ENCODE measurements at regions not wholly inside any gene's neighbourhood (a gene's known extent, or its start where the extent isn't known, plus 50 kb on each side); places are given as distances from the start of the nearest gene placed in this dataset.

DNA sequence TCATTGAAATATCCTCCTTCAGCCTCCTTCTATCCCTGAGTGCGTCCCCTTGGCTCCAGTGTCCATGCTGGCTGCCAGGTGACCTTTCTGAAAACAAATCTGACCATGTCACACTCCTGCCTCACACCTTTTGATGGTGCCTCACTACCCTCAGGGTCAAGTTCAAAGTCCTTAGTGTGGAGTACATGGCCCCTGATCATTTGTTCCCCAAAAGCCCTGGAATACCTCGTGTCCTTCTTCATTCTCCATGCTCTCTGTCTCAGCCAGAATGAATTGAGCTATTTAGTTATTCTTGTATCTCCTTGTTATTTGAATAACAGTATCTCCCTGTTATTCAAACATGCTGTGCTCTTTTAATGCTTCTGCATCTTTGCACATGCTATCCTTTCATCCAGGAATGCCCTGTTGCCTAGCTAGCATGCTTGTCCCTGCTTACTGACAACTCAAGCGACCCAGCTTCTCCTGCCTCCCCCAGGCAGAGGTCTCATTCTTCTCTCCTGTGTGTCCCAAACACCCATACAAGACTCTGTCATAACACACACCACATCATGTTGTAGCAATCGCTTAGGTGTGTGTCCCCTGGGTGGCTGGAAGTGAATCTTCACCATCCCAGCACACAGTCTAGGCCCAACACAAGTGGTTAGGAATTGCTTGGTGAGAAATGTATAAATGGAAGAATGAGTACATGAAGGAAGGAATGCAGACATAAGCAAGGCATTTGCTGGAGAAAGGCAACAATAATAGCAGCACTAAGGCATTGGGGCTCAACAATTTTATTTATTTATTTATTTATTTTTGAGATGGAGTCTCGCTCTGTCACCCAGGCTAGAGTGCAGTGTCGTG lies 144.0 kb downstream of the DDX1 start:
- Histone ChIP-seq H3K36me3 (ENCODE audit: insufficient read depth, low read length) (no peaks in the 10 kb centered on the region), H3K79me2 (ENCODE audit: insufficient read depth, low read length) (no peaks in the 10 kb centered on the region), H3K4me3 (ENCODE audit: insufficient read depth, low read depth, low read length) (no peak overlapping the region), H2AFZ (ENCODE audit: low read depth, low read length) (no peak overlapping the region), H3K27ac (ENCODE audit: low read depth, low read length) (no peak overlapping the region), H3K4me2 (ENCODE audit: low read length) (no peak overlapping the region), H3K9ac (ENCODE audit: low read length) (no peak overlapping the region), H4K20me1 (ENCODE audit: insufficient read depth, low read length) (no peaks in the 10 kb centered on the region), H3K27me3 (ENCODE audit: insufficient read depth, low read length) (peaks cover 29% of the 10 kb centered on the region), H3K4me1 (ENCODE audit: insufficient read depth, low read length) (peaks cover 18% of the 10 kb centered on the region), H3K9me3 (ENCODE audit: insufficient read depth, low read depth, low read length) (no peaks in the 10 kb centered on the region)
- TF ChIP-seq EZH2 (IDR thresholded peaks at IDR 0.05; ENCODE audit: insufficient read depth, low read length), result no peak
- TF ChIP-seq, protein P1, sequence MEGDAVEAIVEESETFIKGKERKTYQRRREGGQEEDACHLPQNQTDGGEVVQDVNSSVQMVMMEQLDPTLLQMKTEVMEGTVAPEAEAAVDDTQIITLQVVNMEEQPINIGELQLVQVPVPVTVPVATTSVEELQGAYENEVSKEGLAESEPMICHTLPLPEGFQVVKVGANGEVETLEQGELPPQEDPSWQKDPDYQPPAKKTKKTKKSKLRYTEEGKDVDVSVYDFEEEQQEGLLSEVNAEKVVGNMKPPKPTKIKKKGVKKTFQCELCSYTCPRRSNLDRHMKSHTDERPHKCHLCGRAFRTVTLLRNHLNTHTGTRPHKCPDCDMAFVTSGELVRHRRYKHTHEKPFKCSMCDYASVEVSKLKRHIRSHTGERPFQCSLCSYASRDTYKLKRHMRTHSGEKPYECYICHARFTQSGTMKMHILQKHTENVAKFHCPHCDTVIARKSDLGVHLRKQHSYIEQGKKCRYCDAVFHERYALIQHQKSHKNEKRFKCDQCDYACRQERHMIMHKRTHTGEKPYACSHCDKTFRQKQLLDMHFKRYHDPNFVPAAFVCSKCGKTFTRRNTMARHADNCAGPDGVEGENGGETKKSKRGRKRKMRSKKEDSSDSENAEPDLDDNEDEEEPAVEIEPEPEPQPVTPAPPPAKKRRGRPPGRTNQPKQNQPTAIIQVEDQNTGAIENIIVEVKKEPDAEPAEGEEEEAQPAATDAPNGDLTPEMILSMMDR (IDR thresholded peaks at IDR 0.05; ENCODE audit: insufficient read depth, low read depth, low read length), result no peak
- Mint-ChIP-seq H3K27me3 (ENCODE audit: low read depth, unreplicated experiment) (no peaks in the 10 kb centered on the region), H3K9me3 (ENCODE audit: unreplicated experiment) (no peaks in the 10 kb centered on the region), H3K27ac (ENCODE audit: unreplicated experiment) (no peak overlapping the region), H3K4me3 (ENCODE audit: unreplicated experiment) (no peak overlapping the region), H3K36me3 (ENCODE audit: low read depth, unreplicated experiment) (no peaks in the 10 kb centered on the region), H3K4me1 (ENCODE audit: low read depth, unreplicated experiment) (peaks cover 49% of the 10 kb centered on the region)
- DNase-seq (ENCODE audit: low read depth), result no peak
- FAIRE-seq, result no peak

DNA sequence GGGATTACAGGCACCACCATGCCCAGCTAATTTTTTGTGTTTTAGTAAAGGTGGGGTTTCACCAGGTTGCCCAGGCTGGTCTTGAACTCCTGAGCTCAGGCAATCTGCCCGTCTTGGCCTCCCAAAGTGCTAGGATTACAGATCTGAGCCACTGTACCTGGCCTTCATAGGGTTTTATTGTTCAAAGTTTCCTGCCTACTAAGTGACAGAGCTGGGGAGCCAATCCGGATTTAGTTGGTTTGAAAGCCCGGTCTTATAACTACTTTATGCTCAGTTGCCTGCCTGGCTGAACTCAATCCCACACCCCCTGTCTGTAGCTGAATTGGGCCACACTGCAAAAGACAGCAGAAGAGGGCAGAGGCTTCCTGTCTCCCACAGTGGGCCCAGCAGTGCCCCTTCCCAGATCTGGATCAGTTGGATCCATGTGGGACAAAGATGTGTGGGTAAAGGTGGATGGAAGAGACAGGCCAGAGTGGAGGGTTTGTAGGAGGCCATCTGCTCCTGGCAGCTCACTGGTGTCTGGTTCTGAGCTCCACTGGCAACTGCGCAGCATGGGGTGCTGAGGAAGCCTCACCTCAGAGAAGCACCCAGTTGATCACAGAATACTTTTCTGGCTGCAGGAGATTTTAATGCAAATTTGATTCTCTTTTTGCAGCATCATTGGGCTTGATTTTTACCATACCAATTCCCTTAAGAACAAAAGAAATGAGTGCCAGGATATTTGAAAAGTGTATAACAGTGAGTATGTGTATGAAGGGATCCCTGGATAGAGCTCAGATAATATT lies 144.9 kb downstream of the DDX1 start:
- H3K36me3 Mint-ChIP-seq (ENCODE audit: low read depth, unreplicated experiment), result no peaks in the 10 kb centered on the region
- H3K27ac ChIP-seq (ENCODE audit: low read depth, low read length), result no peak overlapping the region
- H3K4me2 ChIP-seq (ENCODE audit: low read length), result no peak overlapping the region
- no peak overlapping the region for H3K4me3 Mint-ChIP-seq (ENCODE audit: unreplicated experiment)
- no peak overlapping the region for H3K9ac ChIP-seq (ENCODE audit: low read length)
- H3K4me1 Mint-ChIP-seq (ENCODE audit: low read depth, unreplicated experiment), result peaks cover 41% of the 10 kb centered on the region
- H3K27me3 Mint-ChIP-seq (ENCODE audit: low read depth, unreplicated experiment), result no peaks in the 10 kb centered on the region
- no peak overlapping the region for H3K27ac Mint-ChIP-seq (ENCODE audit: unreplicated experiment)
- no peak overlapping the region for H3K4me3 ChIP-seq (ENCODE audit: insufficient read depth, low read depth, low read length)
- peaks cover 26% of the 10 kb centered on the region for H3K27me3 ChIP-seq (ENCODE audit: insufficient read depth, low read length)
- FAIRE-seq (no peak), DNase-seq (ENCODE audit: low read depth) (no peak)
- H3K9me3 Mint-ChIP-seq (ENCODE audit: unreplicated experiment), result no peaks in the 10 kb centered on the region
- peaks cover 13% of the 10 kb centered on the region for H3K4me1 ChIP-seq (ENCODE audit: insufficient read depth, low read length)
- H2AFZ ChIP-seq (ENCODE audit: low read depth, low read length), result no peak overlapping the region
- H3K36me3 ChIP-seq (ENCODE audit: insufficient read depth, low read length), result no peaks in the 10 kb centered on the region
- TF ChIP-seq, protein P1 (IDR thresholded peaks at IDR 0.05; ENCODE audit: insufficient read depth, low read depth, low read length), result no peak
- TF ChIP-seq EZH2 (IDR thresholded peaks at IDR 0.05; ENCODE audit: insufficient read depth, low read length), result no peak
- no peaks in the 10 kb centered on the region for H3K9me3 ChIP-seq (ENCODE audit: insufficient read depth, low read depth, low read length)
- H4K20me1 ChIP-seq (ENCODE audit: insufficient read depth, low read length), result no peaks in the 10 kb centered on the region
- H3K79me2 ChIP-seq (ENCODE audit: insufficient read depth, low read length), result no peaks in the 10 kb centered on the region

Measured in astrocyte (in vitro differentiated cells and primary cell).